CD4-positive, alpha-beta T cell treated with Interleukin-6 for 4 hours (primary cell): ENCODE measurements at regions not wholly inside any gene's neighbourhood (a gene's known extent, or its start where the extent isn't known, plus 50 kb on each side); places are given as distances from the start of the nearest gene placed in this dataset.
"Not testable (repeated sequence)": the region's sequence is repeated elsewhere in the genome, so short reads cannot be mapped to it uniquely, and the experiment has no call there.

Experiments
- DNase-seq: peaks from one replicate; pipeline ENCODE4 v3.0.0-alpha.2; 2020; ENCODE audit warnings: mixed read lengths

- DNase-seq: no peak
Observed at GRCh38 chr20:1809611-1810510, 85.3 kb upstream of the SIRPA start.

GRCh38 chr20:1809131-1809572, 86.1 kb upstream of the SIRPA start:
- DNase-seq: no peak

GRCh38 chr20:1808101-1808500, 87.1 kb upstream of the SIRPA start:
- DNase-seq: no peak

- no peak for DNase-seq
Observed at GRCh38 chr20:1807394-1807793, 87.8 kb upstream of the SIRPA start.

- no peak for DNase-seq
Observed at GRCh38 chr20:1806456-1806855, 88.8 kb upstream of the SIRPA start.

- no peak for DNase-seq
Observed at GRCh38 chr20:1805816-1806215, 89.4 kb upstream of the SIRPA start.

GRCh38 chr20:1805161-1805581, 90.0 kb upstream of the SIRPA start:
- DNase-seq: no peak

- no peak for DNase-seq
Observed at GRCh38 chr20:1804554-1804956, 90.7 kb upstream of the SIRPA start.

GRCh38 chr20:1803932-1804501, 91.2 kb upstream of the SIRPA start:
- no peak for DNase-seq

GRCh38 chr20:1803061-1803931, 91.9 kb upstream of the SIRPA start:
- peak; percentile 24 for DNase-seq

- DNase-seq: peak; percentile 14
Observed at GRCh38 chr20:1802385-1803060, 92.7 kb upstream of the SIRPA start.

GRCh38 chr20:1801929-1802306, 93.3 kb upstream of the SIRPA start:
- DNase-seq: no peak

- DNase-seq: no peak
Observed at GRCh38 chr20:1801225-1801928, 93.8 kb upstream of the SIRPA start.

- no peak for DNase-seq
Observed at GRCh38 chr20:1800777-1801176, 94.4 kb upstream of the SIRPA start.

- DNase-seq: no peak
Observed at GRCh38 chr20:1800180-1800579, 95.0 kb upstream of the SIRPA start.

- not testable (repeated sequence) for DNase-seq
Observed at GRCh38 chr20:1799746-1800145, 95.5 kb upstream of the SIRPA start.

GRCh38 chr20:1798982-1799381, 96.2 kb upstream of the SIRPA start:
- DNase-seq: no peak

GRCh38 chr20:1793821-1794220, 101.4 kb upstream of the SIRPA start:
- no peak for DNase-seq

GRCh38 chr20:1792274-1792673, 102.9 kb upstream of the SIRPA start:
- DNase-seq: no peak

- no peak for DNase-seq
Observed at GRCh38 chr20:1790386-1790785, 104.8 kb upstream of the SIRPA start.

- no peak for DNase-seq
Observed at GRCh38 chr20:1788044-1788443, 107.2 kb upstream of the SIRPA start.

- no peak for DNase-seq
Observed at GRCh38 chr20:1786486-1786885, 108.7 kb upstream of the SIRPA start.
